HG03457 (cell line): ENCODE measurements at regions not wholly inside any gene's neighbourhood (a gene's known extent, or its start where the extent isn't known, plus 50 kb on each side); places are given as distances from the start of the nearest gene placed in this dataset.
"Not testable (repeated sequence)": the region's sequence is repeated elsewhere in the genome, so short reads cannot be mapped to it uniquely, and the experiment has no call there.

Source experiments
- ATAC-seq: cut with Tn5 transposase; IDR thresholded peaks from one replicate; pipeline ENCODE4 v1.9.1; 2021; ENCODE audit warnings: moderate number of reproducible peaks; ENCODE audit not compliant: unreplicated experiment

DNA sequence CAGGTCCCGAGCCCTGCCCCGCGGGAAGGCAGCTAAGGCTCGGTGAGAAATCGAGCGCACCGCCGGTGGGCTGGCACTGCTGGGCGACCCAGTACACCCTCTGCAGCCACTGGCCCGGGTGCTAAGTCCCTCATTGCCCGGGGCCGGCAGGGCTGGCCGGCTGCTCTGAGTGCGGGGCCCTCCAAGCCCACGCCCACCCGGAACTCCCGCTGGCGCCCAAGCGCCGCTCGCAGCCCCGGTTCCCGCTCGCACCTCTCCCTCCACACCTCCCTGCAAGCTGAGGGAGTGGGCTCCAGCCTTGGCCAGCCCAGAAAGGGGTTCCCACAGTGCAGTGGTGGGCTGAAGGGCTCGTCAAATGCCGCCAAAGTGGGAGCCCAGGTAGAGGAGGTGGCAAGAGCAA is 63.2 kb upstream of the IER3 start:
- not testable (repeated sequence) for ATAC-seq

DNA sequence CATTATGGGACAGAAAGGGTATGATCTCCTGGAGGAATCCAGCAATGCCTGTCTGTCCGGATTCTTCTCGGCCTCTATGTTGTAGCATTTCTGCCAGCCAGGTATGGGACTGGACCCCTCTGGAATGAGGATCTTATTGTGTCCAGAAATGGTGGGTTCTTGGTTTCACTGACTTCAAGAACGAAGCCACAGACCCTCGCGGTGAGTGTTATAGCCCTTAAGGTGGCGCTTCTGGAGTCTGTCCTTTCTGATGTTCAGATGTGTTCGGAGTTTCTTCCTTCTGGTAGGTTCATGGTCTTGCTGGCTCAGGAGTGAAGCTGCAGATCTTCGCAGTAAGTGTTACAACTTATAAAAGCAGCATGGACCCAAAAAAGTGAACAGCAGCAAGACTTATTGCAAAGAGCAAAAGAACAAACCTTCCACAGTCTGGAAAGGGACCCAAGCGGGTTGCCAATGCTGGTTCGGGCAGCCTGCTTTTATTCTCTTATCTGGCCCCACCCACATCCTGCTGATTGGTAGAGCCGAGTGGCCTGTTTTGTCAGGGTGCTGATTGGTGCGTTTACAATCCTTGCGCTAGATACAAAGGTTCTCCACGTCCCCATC is 62.3 kb upstream of the IER3 start:
- no peak for ATAC-seq

DNA sequence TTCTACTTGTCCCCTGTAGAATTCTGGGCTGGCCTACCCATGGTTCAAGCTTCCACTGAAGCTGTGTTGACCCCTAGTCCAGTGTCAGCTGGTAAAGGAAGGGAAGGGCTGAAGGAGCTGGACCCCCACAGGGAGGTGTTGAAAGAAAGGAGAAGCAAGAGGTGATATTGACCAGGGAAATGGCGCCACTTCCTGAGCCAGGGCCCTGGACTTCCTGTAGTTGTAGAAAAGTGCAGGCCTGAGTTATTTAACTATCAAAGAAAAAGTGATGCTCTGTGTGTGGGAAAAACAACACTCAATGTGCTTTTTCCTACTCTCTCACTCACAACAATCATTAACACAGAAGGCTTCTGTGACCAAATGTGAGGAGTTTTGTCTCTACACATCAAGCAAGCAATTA is 60.0 kb upstream of the IER3 start:
- no peak for ATAC-seq

DNA sequence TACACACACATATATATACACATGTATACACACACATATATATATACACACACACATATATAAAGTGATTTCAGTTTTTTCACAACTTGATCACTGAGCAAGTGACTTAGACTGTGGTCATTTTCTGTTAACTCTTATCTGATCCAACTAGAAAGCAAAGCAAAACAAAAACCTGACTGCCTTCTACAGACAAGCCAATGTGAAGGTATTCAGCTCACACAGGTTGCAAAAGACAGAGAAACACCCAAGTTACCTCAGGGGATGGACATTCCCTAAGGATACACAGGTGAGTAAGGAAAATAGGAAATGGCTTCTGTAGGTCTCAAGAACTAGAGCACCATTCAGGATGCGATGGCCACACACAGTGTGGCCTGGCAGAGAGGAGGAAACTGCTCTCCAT is 58.4 kb upstream of the IER3 start:
- ATAC-seq, result no peak

DNA sequence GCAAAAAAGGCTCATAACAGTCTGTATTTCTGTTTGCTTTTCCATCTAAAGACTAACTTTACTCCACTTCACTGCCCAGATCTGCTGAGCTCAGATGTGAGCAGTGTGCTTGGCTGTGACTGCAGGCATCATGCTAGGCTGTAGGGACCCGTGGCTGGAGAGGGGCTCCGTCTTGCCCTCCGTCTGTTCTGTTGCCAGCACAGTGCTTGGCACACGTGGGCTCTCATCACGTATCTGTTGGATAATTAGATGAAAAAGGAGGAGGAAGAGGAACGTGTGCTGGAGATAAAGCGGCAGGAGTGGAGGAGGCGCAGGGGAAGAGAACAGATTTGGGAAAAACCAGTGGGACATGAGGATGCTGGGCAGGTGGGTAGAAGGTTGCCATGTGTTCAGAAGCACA is 57.6 kb upstream of the IER3 start:
- no peak for ATAC-seq

- no peak for ATAC-seq
Measured at GRCh38 chr6:30800871-30801270, 56.5 kb upstream of the IER3 start.

DNA sequence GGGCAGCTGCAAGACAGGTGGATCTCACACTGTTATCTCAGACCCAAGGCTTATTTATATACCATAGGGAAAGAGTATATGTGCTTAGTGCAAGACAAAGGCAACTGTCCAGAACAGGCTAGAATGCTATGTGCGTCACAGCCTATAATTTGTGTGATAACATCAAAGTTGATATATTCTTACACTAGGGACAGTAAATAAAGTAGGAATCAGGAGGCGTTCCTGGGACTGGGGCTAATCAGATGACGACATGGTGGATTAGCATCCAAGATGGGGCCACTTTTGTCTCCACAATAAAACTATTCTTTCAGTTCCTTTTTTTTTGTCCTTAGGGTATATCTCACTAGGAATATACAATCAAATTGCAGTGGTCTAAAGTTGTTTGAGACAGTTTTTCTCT is 54.9 kb upstream of the IER3 start:
- ATAC-seq, result no peak

- ATAC-seq, result no peak
Measured at GRCh38 chr6:30798494-30798893, 54.1 kb upstream of the IER3 start.

DNA sequence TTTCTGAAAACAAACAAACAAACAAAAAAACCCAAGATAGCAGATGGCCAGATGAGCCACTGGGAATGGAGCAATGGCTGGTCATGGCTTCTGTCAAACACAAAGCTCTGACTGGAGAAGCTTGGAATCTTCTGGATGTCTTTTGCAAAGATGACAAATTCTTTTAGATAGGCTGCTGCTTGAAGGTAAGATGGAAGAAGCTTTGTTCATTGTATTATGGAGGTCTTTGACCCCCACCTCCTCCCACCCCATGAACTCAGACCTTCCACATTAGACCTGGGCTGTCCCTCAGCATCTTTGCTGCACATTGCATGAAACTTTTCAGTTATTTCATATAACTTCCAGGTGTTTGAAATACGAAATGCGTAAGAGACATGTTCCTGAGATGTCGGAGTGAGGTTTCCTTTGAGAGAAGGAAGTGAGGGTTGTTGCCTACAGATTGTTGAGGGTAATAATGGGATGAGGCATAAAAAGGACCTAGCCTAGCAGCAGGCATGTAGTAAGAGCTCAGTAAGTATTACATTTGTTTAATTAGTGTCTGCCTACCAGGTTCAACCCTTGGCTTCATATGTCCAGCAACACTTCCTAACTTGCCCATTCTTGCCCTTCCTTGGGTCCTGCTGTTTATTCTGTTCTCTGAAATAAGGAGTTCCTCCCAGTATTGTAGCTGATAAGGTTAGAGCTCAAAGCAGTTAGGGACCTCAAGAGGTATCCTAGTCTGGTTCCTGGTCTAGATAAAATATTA is 51.4 kb upstream of the IER3 start:
- no peak for ATAC-seq
